ENCODE measurements at regions not wholly inside any gene's neighbourhood (a gene's known extent, or its start where the extent isn't known, plus 50 kb on each side); places are given as distances from the start of the nearest gene placed in this dataset.

- TF ChIP-seq, protein P1, sequence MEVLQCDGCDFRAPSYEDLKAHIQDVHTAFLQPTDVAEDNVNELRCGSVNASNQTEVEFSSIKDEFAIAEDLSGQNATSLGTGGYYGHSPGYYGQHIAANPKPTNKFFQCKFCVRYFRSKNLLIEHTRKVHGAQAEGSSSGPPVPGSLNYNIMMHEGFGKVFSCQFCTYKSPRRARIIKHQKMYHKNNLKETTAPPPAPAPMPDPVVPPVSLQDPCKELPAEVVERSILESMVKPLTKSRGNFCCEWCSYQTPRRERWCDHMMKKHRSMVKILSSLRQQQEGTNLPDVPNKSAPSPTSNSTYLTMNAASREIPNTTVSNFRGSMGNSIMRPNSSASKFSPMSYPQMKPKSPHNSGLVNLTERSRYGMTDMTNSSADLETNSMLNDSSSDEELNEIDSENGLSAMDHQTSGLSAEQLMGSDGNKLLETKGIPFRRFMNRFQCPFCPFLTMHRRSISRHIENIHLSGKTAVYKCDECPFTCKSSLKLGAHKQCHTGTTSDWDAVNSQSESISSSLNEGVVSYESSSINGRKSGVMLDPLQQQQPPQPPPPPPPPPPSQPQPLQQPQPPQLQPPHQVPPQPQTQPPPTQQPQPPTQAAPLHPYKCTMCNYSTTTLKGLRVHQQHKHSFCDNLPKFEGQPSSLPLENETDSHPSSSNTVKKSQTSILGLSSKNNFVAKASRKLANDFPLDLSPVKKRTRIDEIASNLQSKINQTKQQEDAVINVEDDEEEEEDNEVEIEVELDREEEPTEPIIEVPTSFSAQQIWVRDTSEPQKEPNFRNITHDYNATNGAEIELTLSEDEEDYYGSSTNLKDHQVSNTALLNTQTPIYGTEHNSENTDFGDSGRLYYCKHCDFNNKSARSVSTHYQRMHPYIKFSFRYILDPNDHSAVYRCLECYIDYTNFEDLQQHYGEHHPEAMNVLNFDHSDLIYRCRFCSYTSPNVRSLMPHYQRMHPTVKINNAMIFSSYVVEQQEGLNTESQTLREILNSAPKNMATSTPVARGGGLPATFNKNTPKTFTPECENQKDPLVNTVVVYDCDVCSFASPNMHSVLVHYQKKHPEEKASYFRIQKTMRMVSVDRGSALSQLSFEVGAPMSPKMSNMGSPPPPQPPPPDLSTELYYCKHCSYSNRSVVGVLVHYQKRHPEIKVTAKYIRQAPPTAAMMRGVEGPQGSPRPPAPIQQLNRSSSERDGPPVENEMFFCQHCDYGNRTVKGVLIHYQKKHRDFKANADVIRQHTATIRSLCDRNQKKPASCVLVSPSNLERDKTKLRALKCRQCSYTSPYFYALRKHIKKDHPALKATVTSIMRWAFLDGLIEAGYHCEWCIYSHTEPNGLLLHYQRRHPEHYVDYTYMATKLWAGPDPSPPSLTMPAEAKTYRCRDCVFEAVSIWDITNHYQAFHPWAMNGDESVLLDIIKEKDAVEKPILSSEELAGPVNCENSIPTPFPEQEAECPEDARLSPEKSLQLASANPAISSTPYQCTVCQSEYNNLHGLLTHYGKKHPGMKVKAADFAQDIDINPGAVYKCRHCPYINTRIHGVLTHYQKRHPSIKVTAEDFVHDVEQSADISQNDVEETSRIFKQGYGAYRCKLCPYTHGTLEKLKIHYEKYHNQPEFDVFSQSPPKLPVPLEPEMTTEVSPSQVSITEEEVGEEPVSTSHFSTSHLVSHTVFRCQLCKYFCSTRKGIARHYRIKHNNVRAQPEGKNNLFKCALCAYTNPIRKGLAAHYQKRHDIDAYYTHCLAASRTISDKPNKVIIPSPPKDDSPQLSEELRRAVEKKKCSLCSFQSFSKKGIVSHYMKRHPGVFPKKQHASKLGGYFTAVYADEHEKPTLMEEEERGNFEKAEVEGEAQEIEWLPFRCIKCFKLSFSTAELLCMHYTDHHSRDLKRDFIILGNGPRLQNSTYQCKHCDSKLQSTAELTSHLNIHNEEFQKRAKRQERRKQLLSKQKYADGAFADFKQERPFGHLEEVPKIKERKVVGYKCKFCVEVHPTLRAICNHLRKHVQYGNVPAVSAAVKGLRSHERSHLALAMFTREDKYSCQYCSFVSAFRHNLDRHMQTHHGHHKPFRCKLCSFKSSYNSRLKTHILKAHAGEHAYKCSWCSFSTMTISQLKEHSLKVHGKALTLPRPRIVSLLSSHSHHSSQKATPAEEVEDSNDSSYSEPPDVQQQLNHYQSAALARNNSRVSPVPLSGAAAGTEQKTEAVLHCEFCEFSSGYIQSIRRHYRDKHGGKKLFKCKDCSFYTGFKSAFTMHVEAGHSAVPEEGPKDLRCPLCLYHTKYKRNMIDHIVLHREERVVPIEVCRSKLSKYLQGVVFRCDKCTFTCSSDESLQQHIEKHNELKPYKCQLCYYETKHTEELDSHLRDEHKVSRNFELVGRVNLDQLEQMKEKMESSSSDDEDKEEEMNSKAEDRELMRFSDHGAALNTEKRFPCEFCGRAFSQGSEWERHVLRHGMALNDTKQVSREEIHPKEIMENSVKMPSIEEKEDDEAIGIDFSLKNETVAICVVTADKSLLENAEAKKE (CRISPR knock-in tag; IDR thresholded peaks at IDR 0.05), result no peak
- TF ChIP-seq POLR2AphosphoS5 (IDR thresholded peaks at IDR 0.05; ENCODE audit: low read depth), result no peak
- TF ChIP-seq, protein P2, sequence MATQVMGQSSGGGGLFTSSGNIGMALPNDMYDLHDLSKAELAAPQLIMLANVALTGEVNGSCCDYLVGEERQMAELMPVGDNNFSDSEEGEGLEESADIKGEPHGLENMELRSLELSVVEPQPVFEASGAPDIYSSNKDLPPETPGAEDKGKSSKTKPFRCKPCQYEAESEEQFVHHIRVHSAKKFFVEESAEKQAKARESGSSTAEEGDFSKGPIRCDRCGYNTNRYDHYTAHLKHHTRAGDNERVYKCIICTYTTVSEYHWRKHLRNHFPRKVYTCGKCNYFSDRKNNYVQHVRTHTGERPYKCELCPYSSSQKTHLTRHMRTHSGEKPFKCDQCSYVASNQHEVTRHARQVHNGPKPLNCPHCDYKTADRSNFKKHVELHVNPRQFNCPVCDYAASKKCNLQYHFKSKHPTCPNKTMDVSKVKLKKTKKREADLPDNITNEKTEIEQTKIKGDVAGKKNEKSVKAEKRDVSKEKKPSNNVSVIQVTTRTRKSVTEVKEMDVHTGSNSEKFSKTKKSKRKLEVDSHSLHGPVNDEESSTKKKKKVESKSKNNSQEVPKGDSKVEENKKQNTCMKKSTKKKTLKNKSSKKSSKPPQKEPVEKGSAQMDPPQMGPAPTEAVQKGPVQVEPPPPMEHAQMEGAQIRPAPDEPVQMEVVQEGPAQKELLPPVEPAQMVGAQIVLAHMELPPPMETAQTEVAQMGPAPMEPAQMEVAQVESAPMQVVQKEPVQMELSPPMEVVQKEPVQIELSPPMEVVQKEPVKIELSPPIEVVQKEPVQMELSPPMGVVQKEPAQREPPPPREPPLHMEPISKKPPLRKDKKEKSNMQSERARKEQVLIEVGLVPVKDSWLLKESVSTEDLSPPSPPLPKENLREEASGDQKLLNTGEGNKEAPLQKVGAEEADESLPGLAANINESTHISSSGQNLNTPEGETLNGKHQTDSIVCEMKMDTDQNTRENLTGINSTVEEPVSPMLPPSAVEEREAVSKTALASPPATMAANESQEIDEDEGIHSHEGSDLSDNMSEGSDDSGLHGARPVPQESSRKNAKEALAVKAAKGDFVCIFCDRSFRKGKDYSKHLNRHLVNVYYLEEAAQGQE (IDR thresholded peaks at IDR 0.05; ENCODE audit: unreplicated experiment), result no peak
These were observed 555.0 kb upstream of the GOT2 start (continued) for GRCh38 chr16:59289151-59289550.

GRCh38 chr16:59274141-59274540 is 540.0 kb upstream of the GOT2 start:
- TF ChIP-seq NANOG (IDR thresholded peaks at IDR 0.05; ENCODE audit: borderline replicate concordance), result no peak
- no peak for TF ChIP-seq STAT1 (IDR thresholded peaks at IDR 0.05; ENCODE audit: unreplicated experiment)
- TF ChIP-seq JUNB (IDR thresholded peaks at IDR 0.05; ENCODE audit: unreplicated experiment), result no peak
- Histone ChIP-seq H3K4me2 (no peak overlapping the region), H4K20me1 (replicated peaks; ENCODE audit: insufficient read depth) (no peaks in the 10 kb centered on the region), H3K27ac (ENCODE audit: low read depth) (no peak overlapping the region), H3K4me1 (ENCODE audit: insufficient read depth) (no peaks in the 10 kb centered on the region), H3F3A (replicated peaks; ENCODE audit: low read depth) (no peaks in the 10 kb centered on the region), H2AFZ (no peak overlapping the region), H3K79me2 (replicated peaks; ENCODE audit: insufficient read depth) (no peaks in the 10 kb centered on the region), H3K4me3 (no peak overlapping the region), H3K36me3 (ENCODE audit: insufficient read depth) (no peaks in the 10 kb centered on the region), H3K9me2 (ENCODE audit: insufficient read depth) (no peaks in the 10 kb centered on the region), H3K27me3 (ENCODE audit: insufficient read depth) (no peaks in the 10 kb centered on the region)
- Mint-ChIP-seq H3K27me3 (ENCODE audit: insufficient read depth, low read depth, poor library complexity) (no peaks in the 10 kb centered on the region), H3K4me1 (peaks cover 5% of the 10 kb centered on the region; the same call in 2 of the 3 replicates), H3K27ac (no peak overlapping the region), H3K4me3 (no peak overlapping the region), H3K36me3 (ENCODE audit: low read depth) (no peaks in the 10 kb centered on the region), H3K9me3 (no peaks in the 10 kb centered on the region)
- DNase-seq (ENCODE audit: low spot score) (peak; percentile 2), ATAC-seq (no peak)
